Body of pancreas (tissue), 4 donors: ENCODE measurements at regions not wholly inside any gene's neighbourhood (a gene's known extent, or its start where the extent isn't known, plus 50 kb on each side); places are given as distances from the start of the nearest gene placed in this dataset.

Experiments used
- ATAC-seq: fragments of 150-250 bp; one replicate; pipeline ENCODE4 v1.9.1; 2016
- DNase-seq, 4 donors: peaks; one replicate each; pipeline ENCODE4 v3.0.0-alpha.2; 2019
- H3K27ac ChIP-seq, 4 donors: fragments of 200-600 bp; sonication (generic); 1 replicate in 3 of 4; 2 replicates in 1 of 4; pipeline versions ENCODE4 v1.5.1 to v1.6.1; 2016 to 2019; ENCODE audit warnings: mild to moderate bottlenecking in 1 of 4, mixed read lengths in 1 of 4, moderate library complexity in 1 of 4
- H3K27me3 ChIP-seq, 2 donors: fragments of 200-600 bp; sonication (generic); one replicate each; pipeline ENCODE4 v1.6.0; 2016; ENCODE audit warnings: mild to moderate bottlenecking in 1 of 2
- H3K36me3 ChIP-seq, 2 donors: fragments of 200-600 bp; sonication (generic); replicated peaks in 1 of 2; 2 replicates each; pipeline ENCODE4 v1.5.1; 2016; ENCODE audit warnings: low read depth in 2 of 2; ENCODE audit not compliant: insufficient read depth in 1 of 2
- H3K4me1 ChIP-seq: fragments of 200-600 bp; sonication (generic); one replicate; pipeline ENCODE4 v1.6.0; 2016
- H3K4me3 ChIP-seq, 2 donors: fragments of 200-600 bp; sonication (generic); 1 replicate in 1 of 2; 2 replicates in 1 of 2; pipeline ENCODE4 v1.5.1; 2016 to 2019
- H3K9me3 ChIP-seq, 3 donors: fragments of 200-600 bp; sonication (generic); 1 replicate in 2 of 3; 2 replicates in 1 of 3; pipeline ENCODE4 v1.5.1; 2016
- CTCF ChIP-seq, 7 experiments: fragments of 450-650 bp in 4 of 7; fragments of 200-600 bp in 3 of 7; sonication (generic) in 3 of 7; IDR thresholded peaks; one replicate each; pipeline ENCODE4 v1.5.1; 2016 to 2019; ENCODE audit warnings: antibody characterized with exemption in 7 of 7
- POLR2A ChIP-seq, 3 donors: fragments of 450-650 bp; IDR thresholded peaks; one replicate each; pipeline ENCODE4 v1.6.1; 2016; ENCODE audit warnings: antibody characterized with exemption in 3 of 3, mild to moderate bottlenecking in 2 of 3
- WGBS, 2 donors: methylation state at CpG; one replicate each; pipeline ENCODE4 v1.1.5; 2017; 5-methylcytosine and 5-hydroxymethylcytosine counted together
- intact Hi-C: fragments of 100-400 bp; cut with DNase I; formaldehyde crosslinking; loops from one replicate; pipeline ENCODE4 v1.15.1; 2023

GRCh38 chr2:51717312-51717711, 685.4 kb upstream of the NRXN1 start:
- DNase-seq (no peak), ATAC-seq (no peak)
- WGBS, 2 donors, result 84 to 88% methylated on average over 3 of the region's 3 CpGs
- Histone ChIP-seq H3K9me3 (no peaks in the 10 kb centered on the region), H3K27me3 (no peaks in the 10 kb centered on the region), H3K4me3 (no peak overlapping the region), H3K4me1 (no peaks in the 10 kb centered on the region), H3K36me3 (no peaks in the 10 kb centered on the region), H3K27ac (no peak overlapping the region)
- TF ChIP-seq CTCF (IDR thresholded peaks at IDR 0.05) (no peak), POLR2A (IDR thresholded peaks at IDR 0.05) (no peak)
- intact Hi-C loops, result no loop called here

GRCh38 chr2:51711766-51712165, 679.8 kb upstream of the NRXN1 start:
- DNase-seq (no peak), ATAC-seq (no peak)
- no peak overlapping the region for H3K4me3 ChIP-seq
- no peaks in the 10 kb centered on the region for H3K36me3 ChIP-seq
- H3K27ac ChIP-seq, result no peak overlapping the region
- WGBS, 2 donors, result 87 to 89% methylated on average over 3 of the region's 3 CpGs
- intact Hi-C loops, result no loop called here
- no peaks in the 10 kb centered on the region for H3K4me1 ChIP-seq
- H3K27me3 ChIP-seq, result no peaks in the 10 kb centered on the region
- no peaks in the 10 kb centered on the region for H3K9me3 ChIP-seq
- TF ChIP-seq POLR2A (IDR thresholded peaks at IDR 0.05) (no peak), CTCF (IDR thresholded peaks at IDR 0.05) (no peak)

- 37 to 42% methylated on average over 3 of the region's 3 CpGs for WGBS, 2 donors
- TF ChIP-seq CTCF (IDR thresholded peaks at IDR 0.05) (peak in 5 of 7 experiments; percentile 7 to 42 (median 35)), POLR2A (IDR thresholded peaks at IDR 0.05) (no peak)
- intact Hi-C loops, result no loop called here
- ATAC-seq (no peak), DNase-seq (peak in 3 of 4 donors; percentile 14 to 34 (median 18))
- Histone ChIP-seq H3K9me3 (no peaks in the 10 kb centered on the region), H3K4me3 (no peak overlapping the region), H3K27me3 (no peaks in the 10 kb centered on the region), H3K27ac (no peak overlapping the region), H3K4me1 (no peaks in the 10 kb centered on the region), H3K36me3 (no peaks in the 10 kb centered on the region)
Measured at GRCh38 chr2:51710222-51710621, 678.3 kb upstream of the NRXN1 start.

- Histone ChIP-seq H3K36me3 (no peaks in the 10 kb centered on the region), H3K4me3 (no peak overlapping the region), H3K9me3 (no peaks in the 10 kb centered on the region), H3K27ac (no peak overlapping the region), H3K27me3 (no peaks in the 10 kb centered on the region), H3K4me1 (no peaks in the 10 kb centered on the region)
- no peak for TF ChIP-seq CTCF (IDR thresholded peaks at IDR 0.05)
- TF ChIP-seq POLR2A (IDR thresholded peaks at IDR 0.05), result no peak
- DNase-seq, result no peak
- ATAC-seq, result no peak
- intact Hi-C loops, result no loop called here
- 73% methylated on average over 3 of the region's 3 CpGs for WGBS, 2 donors
Measured at GRCh38 chr2:51707625-51708024, 675.7 kb upstream of the NRXN1 start.

GRCh38 chr2:51706220-51706619, 674.3 kb upstream of the NRXN1 start:
- no peaks in the 10 kb centered on the region for H3K4me1 ChIP-seq
- intact Hi-C loops, result no loop called here
- 38 to 47% methylated on average over 3 of the region's 3 CpGs for WGBS, 2 donors
- H3K27me3 ChIP-seq, result no peaks in the 10 kb centered on the region
- no peaks in the 10 kb centered on the region for H3K9me3 ChIP-seq
- TF ChIP-seq CTCF (IDR thresholded peaks at IDR 0.05), result no peak
- no peak for TF ChIP-seq POLR2A (IDR thresholded peaks at IDR 0.05)
- H3K27ac ChIP-seq, result no peak overlapping the region
- no peaks in the 10 kb centered on the region for H3K36me3 ChIP-seq
- ATAC-seq (no peak), DNase-seq (no peak)
- H3K4me3 ChIP-seq, result no peak overlapping the region
